HG02642 (cell line): ENCODE measurements at regions not wholly inside any gene's neighbourhood (a gene's known extent, or its start where the extent isn't known, plus 50 kb on each side); places are given as distances from the start of the nearest gene placed in this dataset.
"Not testable (repeated sequence)": the region's sequence is repeated elsewhere in the genome, so short reads cannot be mapped to it uniquely, and the experiment has no call there.

Experiments
- ATAC-seq: cut with Tn5 transposase; IDR thresholded peaks from one replicate; pipeline ENCODE4 v1.9.1; 2021; ENCODE audit warnings: mild to moderate bottlenecking; ENCODE audit not compliant: unreplicated experiment, poor library complexity

GRCh38 chr5:30539004-30539634 lies 654.4 kb upstream of the CDH6 start:
- no peak for ATAC-seq

GRCh38 chr5:30525353-30525752 lies 668.1 kb upstream of the CDH6 start:
- no peak for ATAC-seq

- no peak for ATAC-seq
These were observed 669.1 kb upstream of the CDH6 start for GRCh38 chr5:30524428-30524827.

GRCh38 chr5:30523061-30523460 lies 670.4 kb upstream of the CDH6 start:
- no peak for ATAC-seq

- no peak for ATAC-seq
These were observed 688.2 kb upstream of the CDH6 start for GRCh38 chr5:30505014-30505886.

GRCh38 chr5:30502277-30502676 lies 691.2 kb upstream of the CDH6 start:
- no peak for ATAC-seq

GRCh38 chr5:30501065-30501464 lies 692.4 kb upstream of the CDH6 start:
- no peak for ATAC-seq

GRCh38 chr5:30500513-30500912 lies 693.0 kb upstream of the CDH6 start:
- no peak for ATAC-seq

- ATAC-seq = no peak
These were observed 694.1 kb upstream of the CDH6 start for GRCh38 chr5:30499402-30499801.

GRCh38 chr5:30498972-30499371 lies 694.5 kb upstream of the CDH6 start:
- ATAC-seq = no peak

GRCh38 chr5:30498509-30498908 lies 695.0 kb upstream of the CDH6 start:
- ATAC-seq = not testable (repeated sequence)

- not testable (repeated sequence) for ATAC-seq
These were observed 699.4 kb upstream of the CDH6 start for GRCh38 chr5:30494113-30494512.

GRCh38 chr5:30479104-30479503 lies 714.4 kb upstream of the CDH6 start:
- no peak for ATAC-seq

GRCh38 chr5:30475429-30475828 lies 718.1 kb upstream of the CDH6 start:
- ATAC-seq = no peak

GRCh38 chr5:30469691-30470090 lies 723.8 kb upstream of the CDH6 start:
- no peak for ATAC-seq

- ATAC-seq = no peak
These were observed 734.8 kb upstream of the CDH6 start for GRCh38 chr5:30458681-30459080.

- ATAC-seq = not testable (repeated sequence)
These were observed 738.0 kb upstream of the CDH6 start for GRCh38 chr5:30455484-30455883.

GRCh38 chr5:30453168-30453567 lies 740.3 kb upstream of the CDH6 start:
- ATAC-seq = no peak

- ATAC-seq = no peak
These were observed 743.3 kb upstream of the CDH6 start for GRCh38 chr5:30450153-30450552.

GRCh38 chr5:30447431-30447830 lies 746.1 kb upstream of the CDH6 start:
- ATAC-seq = no peak

GRCh38 chr5:30446456-30446855 lies 747.0 kb upstream of the CDH6 start:
- no peak for ATAC-seq

- no peak for ATAC-seq
These were observed 754.7 kb upstream of the CDH6 start for GRCh38 chr5:30438785-30439184.
